ENCODE measurements at regions not wholly inside any gene's neighbourhood (a gene's known extent, or its start where the extent isn't known, plus 50 kb on each side); places are given as distances from the start of the nearest gene placed in this dataset.

DNA sequence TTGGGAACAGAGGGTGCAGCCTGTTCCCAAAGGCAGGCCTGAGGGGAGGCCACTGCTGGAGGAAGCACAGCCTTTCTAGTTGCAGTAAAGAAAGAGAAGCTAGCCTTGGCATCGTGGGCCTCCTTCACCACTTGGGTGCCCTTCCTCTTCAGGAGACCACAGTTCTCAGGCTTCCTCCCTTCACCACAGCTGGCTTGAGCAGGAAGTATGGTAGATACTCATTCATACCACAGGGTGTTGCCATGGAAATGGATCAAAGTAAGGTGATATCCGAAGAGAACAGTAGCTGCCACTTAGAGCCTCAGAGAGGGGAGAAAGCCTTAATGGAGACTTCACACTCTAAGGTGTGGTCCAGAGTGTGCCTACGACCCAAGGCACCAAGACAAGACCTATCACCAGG is 120.4 kb upstream of the RIPOR2 start:
- TF ChIP-seq, protein P1, sequence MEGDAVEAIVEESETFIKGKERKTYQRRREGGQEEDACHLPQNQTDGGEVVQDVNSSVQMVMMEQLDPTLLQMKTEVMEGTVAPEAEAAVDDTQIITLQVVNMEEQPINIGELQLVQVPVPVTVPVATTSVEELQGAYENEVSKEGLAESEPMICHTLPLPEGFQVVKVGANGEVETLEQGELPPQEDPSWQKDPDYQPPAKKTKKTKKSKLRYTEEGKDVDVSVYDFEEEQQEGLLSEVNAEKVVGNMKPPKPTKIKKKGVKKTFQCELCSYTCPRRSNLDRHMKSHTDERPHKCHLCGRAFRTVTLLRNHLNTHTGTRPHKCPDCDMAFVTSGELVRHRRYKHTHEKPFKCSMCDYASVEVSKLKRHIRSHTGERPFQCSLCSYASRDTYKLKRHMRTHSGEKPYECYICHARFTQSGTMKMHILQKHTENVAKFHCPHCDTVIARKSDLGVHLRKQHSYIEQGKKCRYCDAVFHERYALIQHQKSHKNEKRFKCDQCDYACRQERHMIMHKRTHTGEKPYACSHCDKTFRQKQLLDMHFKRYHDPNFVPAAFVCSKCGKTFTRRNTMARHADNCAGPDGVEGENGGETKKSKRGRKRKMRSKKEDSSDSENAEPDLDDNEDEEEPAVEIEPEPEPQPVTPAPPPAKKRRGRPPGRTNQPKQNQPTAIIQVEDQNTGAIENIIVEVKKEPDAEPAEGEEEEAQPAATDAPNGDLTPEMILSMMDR (IDR thresholded peaks at IDR 0.05): no peak
- TF ChIP-seq POLR2A (IDR thresholded peaks at IDR 0.05): no peak

Measured in uterus (tissue), 2 donors.